Tibial nerve (tissue), 4 donors: ENCODE measurements at regions not wholly inside any gene's neighbourhood (a gene's known extent, or its start where the extent isn't known, plus 50 kb on each side); places are given as distances from the start of the nearest gene placed in this dataset.

Experiments used
- CTCF ChIP-seq, 5 experiments: fragments of 200-600 bp in 3 of 5; fragments of 450-650 bp in 2 of 5; sonication (generic) in 3 of 5; IDR thresholded peaks; one replicate each; pipeline ENCODE4 v1.5.1; 2016 to 2019; ENCODE audit warnings: antibody characterized with exemption in 5 of 5, mild to moderate bottlenecking in 3 of 5, moderate library complexity in 2 of 5
- EP300 ChIP-seq, 2 donors: sonication (generic); formaldehyde crosslinking; IDR thresholded peaks; one replicate each; pipeline ENCODE4 v1.6.1; 2017; ENCODE audit warnings: antibody characterized with exemption in 2 of 2, mild to moderate bottlenecking in 1 of 2
- POLR2A ChIP-seq, 2 donors: fragments of 450-650 bp; IDR thresholded peaks; one replicate each; pipeline ENCODE4 v1.6.1; 2017; ENCODE audit warnings: antibody characterized with exemption in 2 of 2, mild to moderate bottlenecking in 2 of 2, moderate library complexity in 2 of 2

- TF ChIP-seq CTCF (IDR thresholded peaks at IDR 0.05) (no peak), POLR2A (IDR thresholded peaks at IDR 0.05) (no peak), EP300 (IDR thresholded peaks at IDR 0.05) (no peak)
Measured at GRCh38 chr1:239619190-239619589, 232.8 kb downstream of the CHRM3 start.
